H9 (cell line): ENCODE measurements at regions not wholly inside any gene's neighbourhood (a gene's known extent, or its start where the extent isn't known, plus 50 kb on each side); places are given as distances from the start of the nearest gene placed in this dataset.

Experiments used
- DNase-seq: peaks from one replicate; pipeline ENCODE4 v3.0.0-alpha.2; 2017
- H2AFZ ChIP-seq: one replicate; pipeline ENCODE4 v1.6.1; 2013; ENCODE audit warnings: mild to moderate bottlenecking, low read length, control low read depth, moderate library complexity
- H2AK5ac ChIP-seq: 2 replicates; pipeline ENCODE4 v1.6.1; 2013; ENCODE audit warnings: low read length, control low read depth, mixed read lengths; ENCODE audit not compliant: insufficient read length
- H2BK120ac ChIP-seq: one replicate; pipeline ENCODE4 v1.6.1; 2013; ENCODE audit warnings: low read depth, mild to moderate bottlenecking, low read length, control low read depth, inconsistent platforms; ENCODE audit not compliant: poor library complexity, severe bottlenecking
- H2BK12ac ChIP-seq: 2 replicates; pipeline ENCODE4 v1.6.1; 2013; ENCODE audit warnings: low read length, control low read depth, mixed read lengths, low read depth; ENCODE audit not compliant: insufficient read length
- H2BK15ac ChIP-seq: 2 replicates; pipeline ENCODE4 v1.6.1; 2013; ENCODE audit warnings: low read depth, low read length, control low read depth
- H2BK20ac ChIP-seq: one replicate; pipeline ENCODE4 v1.6.1; 2013; ENCODE audit warnings: low read depth, mild to moderate bottlenecking, low read length, control low read depth, inconsistent platforms; ENCODE audit not compliant: poor library complexity, severe bottlenecking
- H2BK5ac ChIP-seq: 2 replicates; pipeline ENCODE4 v1.6.1; 2013; ENCODE audit warnings: low read length, control low read depth, mixed read lengths; ENCODE audit not compliant: insufficient read length
- H3K14ac ChIP-seq: 2 replicates; pipeline ENCODE4 v1.6.1; 2013; ENCODE audit warnings: low read length, control low read depth; ENCODE audit not compliant: insufficient read depth
- H3K18ac ChIP-seq: 2 replicates; pipeline ENCODE4 v1.6.1; 2013; ENCODE audit warnings: low read depth, mild to moderate bottlenecking, mixed read lengths, low read length, control low read depth; ENCODE audit not compliant: insufficient read length
- H3K23ac ChIP-seq: 2 replicates; pipeline ENCODE4 v1.6.1; 2013; ENCODE audit warnings: low read length, control low read depth, mixed read lengths, low read depth; ENCODE audit not compliant: insufficient read length
- H3K23me2 ChIP-seq: 2 replicates; pipeline ENCODE4 v1.6.1; 2013; ENCODE audit warnings: low read depth, mild to moderate bottlenecking, mixed read lengths, low read length, control low read depth; ENCODE audit not compliant: insufficient read length, poor library complexity, severe bottlenecking
- H3K27ac ChIP-seq: 2 replicates; pipeline ENCODE4 v1.5.1; 2013; ENCODE audit warnings: low read length, control low read depth, mixed read lengths, low read depth; ENCODE audit not compliant: insufficient read length
- H3K27me3 ChIP-seq: 2 replicates; pipeline ENCODE4 v1.6.1; 2013; ENCODE audit warnings: low read length, control low read depth, inconsistent platforms; ENCODE audit not compliant: insufficient read depth
- H3K4ac ChIP-seq: 2 replicates; pipeline ENCODE4 v1.6.1; 2013; ENCODE audit warnings: low read depth, mild to moderate bottlenecking, control low read depth, inconsistent platforms, low read length, moderate library complexity
- H3K4me1 ChIP-seq: 2 replicates; pipeline ENCODE4 v1.6.1; 2013; ENCODE audit warnings: low read length, control low read depth, inconsistent platforms; ENCODE audit not compliant: insufficient read depth
- H3K4me2 ChIP-seq: 2 replicates; pipeline ENCODE4 v1.6.1; 2013; ENCODE audit warnings: low read length, control low read depth, mixed read lengths; ENCODE audit not compliant: insufficient read length, insufficient read depth
- H3K56ac ChIP-seq: 2 replicates; pipeline ENCODE4 v1.6.1; 2013; ENCODE audit warnings: low read depth, mild to moderate bottlenecking, mixed read lengths, low read length, control low read depth; ENCODE audit not compliant: insufficient read length
- H3K79me1 ChIP-seq: 2 replicates; pipeline ENCODE4 v1.6.1; 2013; ENCODE audit warnings: low read depth, mild to moderate bottlenecking, moderate library complexity, low read length, control low read depth, inconsistent platforms; ENCODE audit not compliant: insufficient read depth, poor library complexity, severe bottlenecking
- H3K79me2 ChIP-seq: 2 replicates; pipeline ENCODE4 v1.6.1; 2013; ENCODE audit warnings: low read length, control low read depth, inconsistent platforms; ENCODE audit not compliant: insufficient read depth
- H3K9ac ChIP-seq: 2 replicates; pipeline ENCODE4 v1.6.1; 2013; ENCODE audit warnings: low read length, control low read depth, mixed read lengths; ENCODE audit not compliant: insufficient read length; ENCODE audit errors: extremely low read depth
- H3K9me3 ChIP-seq: one replicate; pipeline ENCODE4 v1.6.1; 2013; ENCODE audit warnings: low read depth, low read length, inconsistent platforms; ENCODE audit not compliant: control insufficient read depth
- H3T11ph ChIP-seq: one replicate; pipeline ENCODE4 v1.6.1; 2013; ENCODE audit warnings: mild to moderate bottlenecking, low read length, control low read depth, inconsistent platforms
- H4K20me1 ChIP-seq: one replicate; pipeline ENCODE4 v1.6.1; 2013; ENCODE audit not compliant: control insufficient read depth, insufficient read length, insufficient read depth
- H4K5ac ChIP-seq: 2 replicates; pipeline ENCODE4 v1.6.1; 2013; ENCODE audit warnings: low read depth, mild to moderate bottlenecking, mixed read lengths, low read length, control low read depth; ENCODE audit not compliant: insufficient read length
- H4K8ac ChIP-seq: replicated peaks from 2 replicates; pipeline ENCODE4 v1.6.1; 2013; ENCODE audit warnings: low read length, control low read depth, mixed read lengths, low read depth; ENCODE audit not compliant: insufficient read length
- H4K91ac ChIP-seq: 2 replicates; pipeline ENCODE4 v1.6.1; 2013; ENCODE audit warnings: low read depth, mild to moderate bottlenecking, moderate library complexity, mixed read lengths, low read length, control low read depth; ENCODE audit not compliant: insufficient read length
- H3K27ac Mint-ChIP-seq, 3 experiments: 2 replicates in 2 of 3; 3 replicates in 1 of 3; pipeline ENCODE4 v1.8.0; 2020 to 2021; ENCODE audit warnings: mixed read lengths in 3 of 3, mild to moderate bottlenecking in 1 of 3, moderate library complexity in 1 of 3
- H3K27me3 Mint-ChIP-seq: 2 replicates; pipeline ENCODE4 v1.8.0; 2021; ENCODE audit warnings: low read depth, mild to moderate bottlenecking, moderate library complexity, mixed read lengths
- H3K36me3 Mint-ChIP-seq, 3 experiments: 2 replicates in 2 of 3; 3 replicates in 1 of 3; pipeline ENCODE4 v1.8.0; 2020 to 2021; ENCODE audit warnings: low read depth in 3 of 3, mixed read lengths in 3 of 3; ENCODE audit not compliant: insufficient read depth in 1 of 3
- H3K4me1 Mint-ChIP-seq, 2 experiments: 2 replicates each; pipeline ENCODE4 v1.8.0; 2020; ENCODE audit warnings: mixed read lengths in 2 of 2
- H3K4me3 Mint-ChIP-seq, 2 experiments: 2 replicates in 1 of 2; 3 replicates in 1 of 2; pipeline ENCODE4 v1.8.0; 2020 to 2021; ENCODE audit warnings: mild to moderate bottlenecking in 2 of 2, mixed read lengths in 2 of 2, moderate library complexity in 1 of 2
- H3K9me3 Mint-ChIP-seq, 2 experiments: 2 replicates in 1 of 2; 3 replicates in 1 of 2; pipeline ENCODE4 v1.8.0; 2020; ENCODE audit warnings: mild to moderate bottlenecking in 2 of 2, mixed read lengths in 2 of 2, moderate library complexity in 1 of 2
- WGBS: extraction: QIAGEN DNeasy Blood & Tissue Kit; methylation state at CpG from one replicate; pipeline ENCODE4 v1.1.7; 2013; ENCODE audit warnings: missing lambda C conversion rate, low lambda C conversion rate, mixed read lengths; ENCODE audit not compliant: insufficient read length; ENCODE audit errors: extremely low coverage; 5-methylcytosine and 5-hydroxymethylcytosine counted together
- TF ChIP-seq, protein P1 (sequence below): fragments of 200-600 bp; sonication (generic); conservative IDR thresholded peaks from 3 replicates; pipeline ENCODE4 v1.8.0; 2021; ENCODE audit warnings: antibody characterized with exemption, mild to moderate bottlenecking

DNA sequence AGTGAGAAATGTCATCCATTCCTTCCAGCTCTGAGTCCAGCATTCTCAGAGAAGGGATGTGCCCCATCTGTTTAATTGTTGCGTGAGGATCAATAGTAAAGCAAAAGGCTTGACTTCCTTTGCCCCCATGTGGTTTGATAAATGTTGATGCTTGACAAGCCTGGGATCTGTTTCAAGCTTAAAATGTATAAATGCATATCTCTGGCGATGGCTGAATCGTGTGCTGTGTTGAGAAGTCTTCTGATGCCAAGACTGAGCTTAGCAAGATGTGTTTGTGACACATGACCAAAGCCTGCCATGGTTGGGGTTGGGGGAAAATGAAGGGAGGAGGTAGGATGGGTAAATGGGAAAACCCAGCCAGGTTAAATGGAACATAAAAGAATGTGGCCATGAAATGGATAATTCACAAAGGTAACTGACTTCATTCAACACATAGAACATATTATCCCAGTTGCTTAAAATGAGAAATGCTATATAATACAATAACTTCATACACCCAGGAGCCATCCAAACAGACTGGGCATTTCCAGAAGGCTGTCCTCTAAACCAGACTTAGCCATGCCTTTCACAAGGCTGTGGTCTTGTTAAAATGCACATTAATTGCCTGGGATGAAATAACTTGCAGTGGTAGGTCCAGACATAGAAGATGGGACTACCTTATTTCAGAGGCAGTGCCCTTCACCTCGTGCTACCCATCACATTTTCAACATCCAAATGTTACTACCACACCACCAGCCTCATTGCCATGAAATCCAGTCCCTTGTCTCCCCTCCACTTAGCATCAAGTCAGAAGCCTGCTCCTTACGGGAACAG, 147.3 kb upstream of the PDE1C start:
- H3K9me3 ChIP-seq: no peaks in the 10 kb centered on the region
- H3K14ac ChIP-seq: no peak overlapping the region
- no peaks in the 10 kb centered on the region for H3K4me1 Mint-ChIP-seq
- TF ChIP-seq, protein P1, sequence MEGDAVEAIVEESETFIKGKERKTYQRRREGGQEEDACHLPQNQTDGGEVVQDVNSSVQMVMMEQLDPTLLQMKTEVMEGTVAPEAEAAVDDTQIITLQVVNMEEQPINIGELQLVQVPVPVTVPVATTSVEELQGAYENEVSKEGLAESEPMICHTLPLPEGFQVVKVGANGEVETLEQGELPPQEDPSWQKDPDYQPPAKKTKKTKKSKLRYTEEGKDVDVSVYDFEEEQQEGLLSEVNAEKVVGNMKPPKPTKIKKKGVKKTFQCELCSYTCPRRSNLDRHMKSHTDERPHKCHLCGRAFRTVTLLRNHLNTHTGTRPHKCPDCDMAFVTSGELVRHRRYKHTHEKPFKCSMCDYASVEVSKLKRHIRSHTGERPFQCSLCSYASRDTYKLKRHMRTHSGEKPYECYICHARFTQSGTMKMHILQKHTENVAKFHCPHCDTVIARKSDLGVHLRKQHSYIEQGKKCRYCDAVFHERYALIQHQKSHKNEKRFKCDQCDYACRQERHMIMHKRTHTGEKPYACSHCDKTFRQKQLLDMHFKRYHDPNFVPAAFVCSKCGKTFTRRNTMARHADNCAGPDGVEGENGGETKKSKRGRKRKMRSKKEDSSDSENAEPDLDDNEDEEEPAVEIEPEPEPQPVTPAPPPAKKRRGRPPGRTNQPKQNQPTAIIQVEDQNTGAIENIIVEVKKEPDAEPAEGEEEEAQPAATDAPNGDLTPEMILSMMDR: no peak
- no peak overlapping the region for H2AK5ac ChIP-seq
- no CpG with 5 or more reads among the region's 5 CpGs for WGBS
- no peak overlapping the region for H4K91ac ChIP-seq
- no peak overlapping the region for H4K8ac ChIP-seq
- H3T11ph ChIP-seq: no peak overlapping the region
- H3K4me2 ChIP-seq: no peak overlapping the region
- H2BK15ac ChIP-seq: no peak overlapping the region
- no peak overlapping the region for H3K27ac Mint-ChIP-seq
- no peaks in the 10 kb centered on the region for H3K79me1 ChIP-seq
- H4K20me1 ChIP-seq: no peaks in the 10 kb centered on the region
- H3K18ac ChIP-seq: no peak overlapping the region
- no peak overlapping the region for H2AFZ ChIP-seq
- no peak overlapping the region for H3K4me3 Mint-ChIP-seq
- no peak overlapping the region for H2BK20ac ChIP-seq
- H3K9me3 Mint-ChIP-seq: no peaks in the 10 kb centered on the region
- H3K4me1 ChIP-seq: no peaks in the 10 kb centered on the region
- DNase-seq: no peak
- H3K4ac ChIP-seq: no peak overlapping the region
- no peak overlapping the region for H3K56ac ChIP-seq
- H3K27me3 Mint-ChIP-seq: peaks cover 24% of the 10 kb centered on the region
- H3K9ac ChIP-seq: no peak overlapping the region
- no peak overlapping the region for H2BK120ac ChIP-seq
- no peak overlapping the region for H3K23ac ChIP-seq
- no peak overlapping the region for H3K27ac ChIP-seq
- no peak overlapping the region for H2BK5ac ChIP-seq
- H3K27me3 ChIP-seq: no peaks in the 10 kb centered on the region
- H4K5ac ChIP-seq: no peak overlapping the region
- no peaks in the 10 kb centered on the region for H3K23me2 ChIP-seq
- no peaks in the 10 kb centered on the region for H3K36me3 Mint-ChIP-seq
- H2BK12ac ChIP-seq: no peak overlapping the region
- no peaks in the 10 kb centered on the region for H3K79me2 ChIP-seq
